ENCODE measurements at regions not wholly inside any gene's neighbourhood (a gene's known extent, or its start where the extent isn't known, plus 50 kb on each side); places are given as distances from the start of the nearest gene placed in this dataset.

- TF ChIP-seq MAX (IDR thresholded peaks at IDR 0.05) (no peak), CREB1 (IDR thresholded peaks at IDR 0.05) (no peak), MAFK (IDR thresholded peaks at IDR 0.05; ENCODE audit: low read depth, low read length) (no peak), SP1 (IDR thresholded peaks at IDR 0.05; ENCODE audit: low read depth, low read length) (no peak), USF2 (IDR thresholded peaks at IDR 0.05; ENCODE audit: low read length) (no peak)
Measured at GRCh38 chr4:34723605-34724004, 1520.7 kb downstream of the ARAP2 start.
